ENCODE measurements at regions not wholly inside any gene's neighbourhood (a gene's known extent, or its start where the extent isn't known, plus 50 kb on each side); places are given as distances from the start of the nearest gene placed in this dataset.

DNA sequence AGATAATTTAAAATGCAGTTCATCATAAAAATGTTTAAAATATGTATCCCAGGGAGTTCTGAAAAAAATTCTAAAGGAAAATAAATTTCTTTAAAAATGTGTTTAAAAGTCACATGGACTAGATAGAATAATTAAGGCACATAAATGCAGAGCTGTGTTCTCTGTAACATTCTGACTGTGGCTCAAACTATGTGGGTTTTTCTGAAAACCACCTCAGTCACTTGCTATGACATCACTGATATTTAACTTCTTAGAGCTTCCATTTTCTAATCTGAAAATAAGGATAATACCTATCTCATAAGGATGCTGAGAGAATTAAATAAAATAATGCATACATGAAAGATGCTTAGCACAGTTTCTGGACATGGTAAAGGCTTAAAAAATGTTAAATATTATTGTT is 107.3 kb downstream of the SLC41A2 start:
- Histone ChIP-seq H2BK5ac (ENCODE audit: low read depth, low read length) (no peak overlapping the region), H3K79me1 (ENCODE audit: low read depth, low read length) (no peaks in the 10 kb centered on the region), H3K4me2 (ENCODE audit: insufficient read depth in 1 of 2, low read depth in 2 of 2, low read length in 2 of 2) (no peak overlapping the region), H2BK20ac (ENCODE audit: low read length) (no peak overlapping the region), H3K27me3 (replicated peaks in 1 of 4; ENCODE audit: control insufficient read depth in 3 of 4, extremely low read depth in 1 of 4, insufficient read depth in 3 of 4, low read length in 3 of 4) (no peaks in the 10 kb centered on the region), H4K5ac (ENCODE audit: insufficient read length, low read depth, low read length) (no peak overlapping the region), H2BK120ac (replicated peaks; ENCODE audit: low read depth, low read length) (no peak overlapping the region), H2AK5ac (ENCODE audit: low read depth, low read length) (no peak overlapping the region), H4K8ac (ENCODE audit: extremely low read depth, insufficient read depth, low read length) (no peak overlapping the region), H3K4ac (replicated peaks; ENCODE audit: insufficient read length, low read depth, low read length) (no peak overlapping the region), H2AFZ (ENCODE audit: low read length) (no peak overlapping the region), H2BK15ac (ENCODE audit: low read length) (no peak overlapping the region), H3K23me2 (ENCODE audit: low read depth, low read length) (no peaks in the 10 kb centered on the region), H3K9ac (replicated peaks in 1 of 4; ENCODE audit: extremely low read depth in 1 of 4, low read depth in 3 of 4, low read length in 3 of 4) (no peak overlapping the region), H3K36me3 (ENCODE audit: control insufficient read depth in 2 of 4, insufficient read depth in 4 of 4, low read length in 3 of 4) (no peaks in the 10 kb centered on the region), H3K56ac (replicated peaks; ENCODE audit: insufficient read length, low read depth, low read length) (no peak overlapping the region), H3K4me3 (ENCODE audit: extremely low read depth in 1 of 4, insufficient read depth in 2 of 4, low read depth in 3 of 4, low read length in 4 of 4) (no peak overlapping the region), H3K14ac (ENCODE audit: insufficient read length) (no peak overlapping the region), H3K79me2 (ENCODE audit: control insufficient read depth in 1 of 2, insufficient read depth in 2 of 2, low read length in 2 of 2) (no peaks in the 10 kb centered on the region), H3K4me1 (replicated peaks in 1 of 4; ENCODE audit: control insufficient read depth in 3 of 4, insufficient read depth in 4 of 4, low read length in 3 of 4) (no peaks in the 10 kb centered on the region), H4K20me1 (replicated peaks in 1 of 2; ENCODE audit: control insufficient read depth in 1 of 2, insufficient read depth in 2 of 2, low read length in 2 of 2) (no peaks in the 10 kb centered on the region), H3K23ac (ENCODE audit: insufficient read length) (no peak overlapping the region), H3K27ac (ENCODE audit: low read depth, low read length) (no peak overlapping the region), H3K9me3 (ENCODE audit: insufficient read depth in 2 of 2, low read depth in 1 of 2, low read length in 1 of 2) (no peaks in the 10 kb centered on the region), H2BK12ac (ENCODE audit: low read depth, low read length) (no peak overlapping the region), H4K91ac (replicated peaks; ENCODE audit: insufficient read length, low read length) (no peak overlapping the region), H3K18ac (ENCODE audit: extremely low read depth, low read length) (no peak overlapping the region)
- CTCF ChIA-PET (ENCODE audit: partially characterized antibody), result interaction anchor here (0.8 to 1.2 kb wide), 3 partner anchors 16 to 138 kb away, joined by 3 to 4 read pairs (median 4); no protein-coding TSS in a partner anchor
- POLR2A ChIA-PET (ENCODE audit: partially characterized antibody), result no interaction called here
- FAIRE-seq (no peak), DNase-seq (ENCODE audit: low read depth in 1 of 2, low spot score in 2 of 2) (no peak)
- TF ChIP-seq GABPA (IDR thresholded peaks at IDR 0.05; ENCODE audit: borderline replicate concordance, insufficient read depth, low read length) (no peak), KDM1A (IDR thresholded peaks at IDR 0.05; ENCODE audit: borderline replicate concordance, low read length) (no peak), MAFK (IDR thresholded peaks at IDR 0.05; ENCODE audit: low read depth, low read length) (no peak), EGR1 (IDR thresholded peaks at IDR 0.05; ENCODE audit: borderline replicate concordance, low read depth, low read length) (no peak), RFX5 (IDR thresholded peaks at IDR 0.05; ENCODE audit: borderline replicate concordance, low read depth, low read length) (no peak), CHD2 (IDR thresholded peaks at IDR 0.05; ENCODE audit: low read length) (no peak)

All from H1 (cell line).